Spinal cord (tissue), 9 donors: ENCODE measurements at regions not wholly inside any gene's neighbourhood (a gene's known extent, or its start where the extent isn't known, plus 50 kb on each side); places are given as distances from the start of the nearest gene placed in this dataset.
A peak's percentile ranks its signal among the peaks of the same experiment; 100 is the strongest.

ENCODE experiments used
- DNase-seq, 6 donors: peaks; one replicate each; pipeline versions ENCODE4 v3.0.0 to v3.0.0-alpha.2; 2013 to 2015; ENCODE audit warnings: low spot score in 6 of 6, low read depth in 4 of 6
- H3K27ac ChIP-seq: one replicate; pipeline ENCODE4 v1.5.1; 2013; ENCODE audit warnings: low read depth, low read length, control low read depth
- H3K27me3 ChIP-seq: one replicate; pipeline ENCODE4 v1.6.1; 2013; ENCODE audit warnings: low read length; ENCODE audit not compliant: control insufficient read depth, insufficient read depth
- H3K36me3 ChIP-seq: one replicate; pipeline ENCODE4 v1.6.1; 2013; ENCODE audit warnings: low read length; ENCODE audit not compliant: control insufficient read depth, insufficient read depth
- H3K4me1 ChIP-seq: one replicate; pipeline ENCODE4 v1.6.1; 2013; ENCODE audit warnings: low read length; ENCODE audit not compliant: control insufficient read depth, insufficient read depth
- H3K4me3 ChIP-seq: one replicate; pipeline ENCODE4 v1.5.1; 2013; ENCODE audit warnings: low read depth, low read length, control low read depth
- H3K9me3 ChIP-seq: one replicate; pipeline ENCODE4 v1.6.1; 2013; ENCODE audit warnings: low read length; ENCODE audit not compliant: control insufficient read depth, insufficient read depth
- WGBS: methylation state at CpG from one replicate; pipeline ENCODE4 v1.1.5; 2013; ENCODE audit warnings: missing lambda C conversion rate; ENCODE audit not compliant: insufficient coverage; 5-methylcytosine and 5-hydroxymethylcytosine counted together
- donor health status: healthy.

- peak overlapping the region; percentile 86 for H3K4me3 ChIP-seq
- peak in 3 of 6 donors; percentile 23 to 68 (median 65) for DNase-seq
- H3K27me3 ChIP-seq: peaks cover 2% of the 10 kb centered on the region
- H3K4me1 ChIP-seq: peaks cover 38% of the 10 kb centered on the region
- H3K36me3 ChIP-seq: no peaks in the 10 kb centered on the region
- 1% methylated on average over 75 of the region's 76 CpGs for WGBS
- H3K9me3 ChIP-seq: no peaks in the 10 kb centered on the region
- no peak overlapping the region for H3K27ac ChIP-seq
Measured at GRCh38 chr21:31557421-31558188, 101.9 kb upstream of the SOD1 start.

GRCh38 chr21:31556662-31557061 lies 102.8 kb upstream of the SOD1 start:
- H3K27ac ChIP-seq: no peak overlapping the region
- peaks cover 38% of the 10 kb centered on the region for H3K4me1 ChIP-seq
- no peaks in the 10 kb centered on the region for H3K36me3 ChIP-seq
- DNase-seq: no peak
- peak overlapping the region; percentile 10 for H3K4me3 ChIP-seq
- H3K9me3 ChIP-seq: no peaks in the 10 kb centered on the region
- 66% methylated on average over 3 of the region's 3 CpGs for WGBS
- peaks cover 2% of the 10 kb centered on the region for H3K27me3 ChIP-seq

GRCh38 chr21:31555741-31556191 lies 103.7 kb upstream of the SOD1 start:
- H3K27me3 ChIP-seq: peaks cover 2% of the 10 kb centered on the region
- peak in 2 of 6 donors; percentile 25 to 47 for DNase-seq

GRCh38 chr21:31554511-31555022 lies 104.9 kb upstream of the SOD1 start:
- DNase-seq: no peak
- Histone ChIP-seq H3K9me3 (no peaks in the 10 kb centered on the region), H3K4me3 (no peak overlapping the region), H3K27ac (no peak overlapping the region), H3K4me1 (peaks cover 28% of the 10 kb centered on the region), H3K36me3 (no peaks in the 10 kb centered on the region), H3K27me3 (peaks cover 2% of the 10 kb centered on the region)
- 29% methylated on average over 3 of the region's 7 CpGs for WGBS

More at GRCh38 chr21:31555741-31556191, 103.7 kb upstream of the SOD1 start:
- 25% methylated on average over 4 of the region's 9 CpGs for WGBS
- peaks cover 38% of the 10 kb centered on the region for H3K4me1 ChIP-seq
- H3K4me3 ChIP-seq: no peak overlapping the region
- H3K36me3 ChIP-seq: no peaks in the 10 kb centered on the region
- no peaks in the 10 kb centered on the region for H3K9me3 ChIP-seq
- no peak overlapping the region for H3K27ac ChIP-seq

- H3K27me3 ChIP-seq: peaks cover 2% of the 10 kb centered on the region
Measured at GRCh38 chr21:31553926-31554325, 105.6 kb upstream of the SOD1 start.

GRCh38 chr21:31553461-31553860 lies 106.0 kb upstream of the SOD1 start:
- peaks cover 26% of the 10 kb centered on the region for H3K4me1 ChIP-seq
- peaks cover 2% of the 10 kb centered on the region for H3K27me3 ChIP-seq
- DNase-seq: no peak
- no peak overlapping the region for H3K27ac ChIP-seq
- H3K4me3 ChIP-seq: no peak overlapping the region
- WGBS: 90% methylated on average over 5 of the region's 5 CpGs
- no peaks in the 10 kb centered on the region for H3K36me3 ChIP-seq
- H3K9me3 ChIP-seq: no peaks in the 10 kb centered on the region

More at GRCh38 chr21:31553926-31554325, 105.6 kb upstream of the SOD1 start:
- Histone ChIP-seq H3K9me3 (no peaks in the 10 kb centered on the region), H3K4me1 (peaks cover 26% of the 10 kb centered on the region), H3K27ac (no peak overlapping the region), H3K4me3 (no peak overlapping the region), H3K36me3 (no peaks in the 10 kb centered on the region)
- no peak for DNase-seq
- 50% methylated on average over 1 of the region's 4 CpGs for WGBS

GRCh38 chr21:31552826-31553225 lies 106.7 kb upstream of the SOD1 start:
- no peaks in the 10 kb centered on the region for H3K36me3 ChIP-seq
- no CpG with 5 or more reads among the region's 3 CpGs for WGBS
- peaks cover 2% of the 10 kb centered on the region for H3K27me3 ChIP-seq
- DNase-seq: no peak
- no peak overlapping the region for H3K27ac ChIP-seq
- no peaks in the 10 kb centered on the region for H3K9me3 ChIP-seq
- H3K4me3 ChIP-seq: no peak overlapping the region
- H3K4me1 ChIP-seq: peaks cover 26% of the 10 kb centered on the region

- Histone ChIP-seq H3K4me3 (no peak overlapping the region), H3K9me3 (no peaks in the 10 kb centered on the region), H3K27me3 (no peaks in the 10 kb centered on the region), H3K27ac (no peak overlapping the region), H3K36me3 (no peaks in the 10 kb centered on the region), H3K4me1 (peaks cover 11% of the 10 kb centered on the region)
- WGBS: 100% methylated on average over 1 of the region's 7 CpGs
- no peak for DNase-seq
Measured at GRCh38 chr21:31550070-31550469, 109.4 kb upstream of the SOD1 start.

GRCh38 chr21:31548688-31549087 lies 110.8 kb upstream of the SOD1 start:
- WGBS: 92% methylated on average over 3 of the region's 3 CpGs
- no peak for DNase-seq
- no peaks in the 10 kb centered on the region for H3K36me3 ChIP-seq
- no peaks in the 10 kb centered on the region for H3K9me3 ChIP-seq
- no peak overlapping the region for H3K4me3 ChIP-seq
- peaks cover 4% of the 10 kb centered on the region for H3K4me1 ChIP-seq
- H3K27me3 ChIP-seq: no peaks in the 10 kb centered on the region
- no peak overlapping the region for H3K27ac ChIP-seq
